Transverse colon (tissue), 4 donors: ENCODE measurements at regions not wholly inside any gene's neighbourhood (a gene's known extent, or its start where the extent isn't known, plus 50 kb on each side); places are given as distances from the start of the nearest gene placed in this dataset.

Experiments used
- DNase-seq: peaks from one replicate; pipeline ENCODE4 v3.0.0-alpha.2; 2019
- H3K27ac ChIP-seq, 4 donors: fragments of 200-600 bp; sonication (generic); 2 replicates each; pipeline ENCODE4 v1.5.1; 2016 to 2018; ENCODE audit warnings: inconsistent platforms in 4 of 4
- H3K27me3 ChIP-seq: fragments of 200-600 bp; sonication (generic); 2 replicates; pipeline ENCODE4 v1.5.1; 2017; ENCODE audit warnings: inconsistent platforms
- H3K36me3 ChIP-seq, 4 donors: fragments of 200-600 bp; sonication (generic); 2 replicates each; pipeline ENCODE4 v1.5.1; 2017 to 2019; ENCODE audit warnings: inconsistent platforms in 4 of 4
- H3K4me1 ChIP-seq, 4 donors: fragments of 200-600 bp; sonication (generic); 2 replicates each; pipeline ENCODE4 v1.5.1; 2017 to 2020; ENCODE audit warnings: inconsistent platforms in 4 of 4
- H3K4me3 ChIP-seq, 4 donors: fragments of 200-600 bp; sonication (generic); 1 replicate in 1 of 4; 2 replicates in 3 of 4; pipeline versions ENCODE4 v1.5.1 to v1.6.1; 2017 to 2019; ENCODE audit warnings: inconsistent platforms in 4 of 4
- H3K9me3 ChIP-seq, 2 donors: fragments of 200-600 bp; sonication (generic); 2 replicates each; pipeline ENCODE4 v1.5.1; 2017 to 2019; ENCODE audit warnings: inconsistent platforms in 2 of 2
- EP300 ChIP-seq: sonication (generic); formaldehyde crosslinking; IDR thresholded peaks from one replicate; pipeline ENCODE4 v1.6.1; 2017; ENCODE audit warnings: antibody characterized with exemption, low read depth
- POLR2A ChIP-seq: fragments of 450-650 bp; IDR thresholded peaks from one replicate; pipeline ENCODE4 v1.6.1; 2016; ENCODE audit warnings: antibody characterized with exemption, mild to moderate bottlenecking, moderate library complexity
- POLR2AphosphoS5 ChIP-seq, 3 donors: sonication (generic); formaldehyde crosslinking; IDR thresholded peaks; one replicate each; pipeline ENCODE4 v1.6.1; 2016; ENCODE audit warnings: antibody characterized with exemption in 3 of 3
- WGBS, 2 donors: methylation state at CpG; one replicate each; pipeline ENCODE4 v1.1.5; 2018; ENCODE audit warnings: low coverage in 1 of 2; 5-methylcytosine and 5-hydroxymethylcytosine counted together
- in situ Hi-C, 4 donors: fragments of 200-750 bp; cut with MboI; loops; one replicate each; pipeline versions ENCODE4 v1.15.0 to v1.15.1; 2017; ENCODE audit warnings: low sequenced_read_pairs in 3 of 4, low pct_ligation_motif_present in 1 of 4, low pct_unique_long_range_greater_than_20kb in 1 of 4
- intact Hi-C: fragments of 100-400 bp; cut with DNase I; formaldehyde crosslinking; loops from one replicate; pipeline ENCODE4 v1.15.1; 2023; ENCODE audit warnings: low total_unique reads
- TF ChIP-seq, protein P1 (sequence below), 5 experiments: fragments of 200-600 bp in 3 of 5; fragments of 450-650 bp in 2 of 5; sonication (generic) in 3 of 5; IDR thresholded peaks; 1 replicate in 2 of 5; 2 replicates in 3 of 5; pipeline ENCODE4 v1.5.1; 2016 to 2017; ENCODE audit warnings: antibody characterized with exemption in 5 of 5, inconsistent platforms in 3 of 5, mild to moderate bottlenecking in 2 of 5, moderate library complexity in 1 of 5

DNA sequence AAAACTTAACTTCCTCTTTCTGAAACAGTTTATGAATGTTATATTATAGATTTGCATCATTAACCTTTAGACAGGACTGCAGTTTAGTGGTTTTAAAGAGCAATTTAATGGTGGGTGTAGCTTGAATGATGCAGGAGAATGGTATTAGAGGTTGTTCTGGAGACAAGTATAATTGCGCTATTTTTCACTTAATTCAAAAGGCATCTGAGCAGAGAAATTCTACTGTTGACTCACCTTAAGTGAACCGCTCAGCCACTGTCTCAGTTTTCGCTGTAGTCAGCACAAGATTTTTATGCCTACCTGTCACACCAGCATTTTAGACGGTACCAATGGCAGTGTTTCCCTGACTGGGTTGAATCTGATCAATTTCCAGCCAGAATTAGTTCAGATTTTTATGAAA is 348.8 kb upstream of the DCBLD2 start:
- Histone ChIP-seq H3K4me3 (no peak overlapping the region), H3K36me3 (no peaks in the 10 kb centered on the region), H3K27ac (no peak overlapping the region), H3K9me3 (no peaks in the 10 kb centered on the region), H3K27me3 (no peaks in the 10 kb centered on the region), H3K4me1 (peaks cover 4 to 18% (median 7%) of the 10 kb centered on the region in 4 donors)
- no peak for DNase-seq
- TF ChIP-seq, protein P1, sequence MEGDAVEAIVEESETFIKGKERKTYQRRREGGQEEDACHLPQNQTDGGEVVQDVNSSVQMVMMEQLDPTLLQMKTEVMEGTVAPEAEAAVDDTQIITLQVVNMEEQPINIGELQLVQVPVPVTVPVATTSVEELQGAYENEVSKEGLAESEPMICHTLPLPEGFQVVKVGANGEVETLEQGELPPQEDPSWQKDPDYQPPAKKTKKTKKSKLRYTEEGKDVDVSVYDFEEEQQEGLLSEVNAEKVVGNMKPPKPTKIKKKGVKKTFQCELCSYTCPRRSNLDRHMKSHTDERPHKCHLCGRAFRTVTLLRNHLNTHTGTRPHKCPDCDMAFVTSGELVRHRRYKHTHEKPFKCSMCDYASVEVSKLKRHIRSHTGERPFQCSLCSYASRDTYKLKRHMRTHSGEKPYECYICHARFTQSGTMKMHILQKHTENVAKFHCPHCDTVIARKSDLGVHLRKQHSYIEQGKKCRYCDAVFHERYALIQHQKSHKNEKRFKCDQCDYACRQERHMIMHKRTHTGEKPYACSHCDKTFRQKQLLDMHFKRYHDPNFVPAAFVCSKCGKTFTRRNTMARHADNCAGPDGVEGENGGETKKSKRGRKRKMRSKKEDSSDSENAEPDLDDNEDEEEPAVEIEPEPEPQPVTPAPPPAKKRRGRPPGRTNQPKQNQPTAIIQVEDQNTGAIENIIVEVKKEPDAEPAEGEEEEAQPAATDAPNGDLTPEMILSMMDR (IDR thresholded peaks at IDR 0.05), result no peak
- TF ChIP-seq POLR2A (no peak), POLR2AphosphoS5 (IDR thresholded peaks at IDR 0.05) (no peak), EP300 (no peak)
- intact Hi-C loops, result no loop called here
- WGBS, 2 donors, result 51 to 62% methylated on average over 3 to 4 of the region's 4 CpGs
- in situ Hi-C loops, result no loop called here

DNA sequence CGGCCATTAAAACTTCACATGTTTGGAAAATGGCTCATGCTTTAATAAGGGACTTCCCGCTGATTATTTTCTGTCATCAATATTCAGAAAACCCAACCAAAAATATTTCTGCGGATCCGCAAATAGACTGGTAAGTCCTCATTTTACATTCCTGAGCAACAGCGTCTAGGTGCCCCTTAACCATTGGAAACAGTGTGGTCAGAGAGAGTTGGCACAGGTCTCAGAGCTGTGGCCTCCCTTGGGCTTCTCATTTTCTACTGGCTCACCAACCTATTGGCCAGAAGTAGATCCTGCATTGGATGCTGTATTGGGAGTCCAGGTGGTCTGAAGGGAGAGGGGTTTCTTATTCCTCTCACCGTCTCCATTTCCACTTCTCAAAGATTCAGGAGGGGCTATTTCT is 348.1 kb upstream of the DCBLD2 start:
- Histone ChIP-seq H3K9me3 (no peaks in the 10 kb centered on the region), H3K36me3 (no peaks in the 10 kb centered on the region), H3K4me1 (peaks cover 4 to 18% (median 7%) of the 10 kb centered on the region in 4 donors), H3K27me3 (no peaks in the 10 kb centered on the region), H3K4me3 (no peak overlapping the region), H3K27ac (no peak overlapping the region)
- 91 to 97% methylated on average over 5 to 6 of the region's 6 CpGs for WGBS, 2 donors
- intact Hi-C loops, result no loop called here
- DNase-seq, result no peak
- TF ChIP-seq POLR2AphosphoS5 (IDR thresholded peaks at IDR 0.05) (no peak), EP300 (no peak), POLR2A (no peak)
- TF ChIP-seq, protein P1 (IDR thresholded peaks at IDR 0.05), result no peak
- in situ Hi-C loops, result no loop called here

DNA sequence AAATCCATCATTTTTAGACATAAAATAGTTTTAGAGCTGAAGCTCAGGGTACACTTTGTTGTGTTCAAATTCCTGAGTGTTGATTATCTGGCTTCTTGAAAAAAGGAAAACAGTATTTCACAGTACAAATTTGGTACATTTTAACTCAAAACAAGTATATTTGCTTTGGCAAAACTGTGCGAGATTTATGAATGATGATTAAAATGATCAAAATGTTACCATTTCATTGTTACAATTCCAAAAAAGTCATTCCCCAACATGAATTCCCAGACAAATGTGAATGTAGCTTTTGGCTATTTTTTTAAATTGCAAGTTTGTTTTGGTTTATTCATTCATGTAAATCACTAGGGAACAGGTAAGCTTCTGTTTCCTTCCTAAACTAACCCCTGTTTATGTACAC is 347.4 kb upstream of the DCBLD2 start:
- intact Hi-C loops, result no loop called here
- no peaks in the 10 kb centered on the region for H3K27me3 ChIP-seq
- TF ChIP-seq POLR2AphosphoS5 (IDR thresholded peaks at IDR 0.05) (no peak), POLR2A (no peak), EP300 (no peak)
- TF ChIP-seq, protein P1 (IDR thresholded peaks at IDR 0.05), result no peak
- H3K4me3 ChIP-seq, result no peak overlapping the region
- H3K4me1 ChIP-seq, result peaks cover 4 to 18% (median 7%) of the 10 kb centered on the region in 4 donors
- no peak for DNase-seq
- H3K27ac ChIP-seq, result no peak overlapping the region
- 64 to 85% methylated on average over 1 of the region's 1 CpG for WGBS, 2 donors
- in situ Hi-C loops, result no loop called here
- no peaks in the 10 kb centered on the region for H3K36me3 ChIP-seq
- no peaks in the 10 kb centered on the region for H3K9me3 ChIP-seq

DNA sequence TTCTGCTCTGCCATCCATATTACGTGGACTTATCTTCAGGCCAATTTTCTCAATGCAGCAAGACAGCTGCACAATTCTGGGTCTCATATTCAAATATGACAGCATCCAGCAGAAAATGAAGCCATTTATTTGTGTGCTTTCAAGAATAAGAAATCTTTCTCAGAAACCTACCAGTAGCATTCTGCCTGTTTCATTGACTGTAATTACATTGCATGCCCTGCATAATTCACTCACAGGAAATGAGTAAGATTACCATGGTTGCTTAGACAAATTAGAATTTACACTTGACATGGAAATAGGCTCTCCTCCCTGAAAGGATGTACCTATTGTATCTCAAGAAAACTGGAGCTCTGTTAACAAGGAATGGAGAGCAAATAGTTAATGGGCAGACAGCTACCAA is 346.6 kb upstream of the DCBLD2 start:
- intact Hi-C loops, result no loop called here
- in situ Hi-C loops, result no loop called here
- Histone ChIP-seq H3K27me3 (no peaks in the 10 kb centered on the region), H3K27ac (no peak overlapping the region), H3K36me3 (no peaks in the 10 kb centered on the region), H3K4me1 (peaks cover 4 to 18% (median 7%) of the 10 kb centered on the region in 4 donors), H3K9me3 (no peaks in the 10 kb centered on the region), H3K4me3 (no peak overlapping the region)
- no peak for DNase-seq
- TF ChIP-seq POLR2AphosphoS5 (IDR thresholded peaks at IDR 0.05) (no peak), EP300 (no peak), POLR2A (no peak)
- TF ChIP-seq, protein P1 (IDR thresholded peaks at IDR 0.05), result no peak
- 71 to 75% methylated on average over 1 of the region's 1 CpG for WGBS, 2 donors
